HCT116 (cell line): ENCODE measurements at regions not wholly inside any gene's neighbourhood (a gene's known extent, or its start where the extent isn't known, plus 50 kb on each side); places are given as distances from the start of the nearest gene placed in this dataset.

ENCODE experiments used
- ATAC-seq: fragments of 200-7000 bp; cut with Tn5 transposase; 2 replicates; pipeline ENCODE4 v1.9.1; 2020; ENCODE audit warnings: mild to moderate bottlenecking, moderate library complexity
- BruUV-seq: library from RNA; stranded (reverse); fragments of 400-500 nt; replicated peaks from 2 replicates; lab custom pipeline; 2021; lab: Mats Ljungman, UMichigan
- CTCF ChIA-PET: fragments of 300-600 bp; sonication (Branson Sonifier 250); formaldehyde crosslinking; loops from one replicate; lab custom pipeline; 2021; ENCODE audit warnings: antibody characterized with exemption; lab: Charles Lee
- POLR2A ChIA-PET: fragments of 300-600, 350-600 bp; sonication (Branson Sonifier 250); formaldehyde crosslinking; loops from one replicate; lab custom pipeline; 2021; ENCODE audit warnings: antibody characterized with exemption; lab: Charles Lee
- RAD21 ChIA-PET, 2 experiments: fragments of 300-600 bp; sonication (Branson Sonifier 250); formaldehyde crosslinking; loops; one replicate each; lab custom pipeline; 2023; ENCODE audit warnings: low total read pairs in 2 of 2; ENCODE audit not compliant: uncharacterized antibody in 2 of 2, unreplicated experiment in 2 of 2, low non-redundant PET in 1 of 2; lab: Charles Lee
- DNase-seq: peaks from one replicate; pipeline ENCODE4 v3.0.0-alpha.2; 2010; ENCODE audit warnings: low read depth, low spot score
- H2AFZ ChIP-seq: fragments of 200-600 bp; shearing (Covaris generic), sonication (generic); 2 replicates; pipeline ENCODE4 v1.6.1; 2017; ENCODE audit warnings: low read depth, mixed run types, mixed read lengths, antibody characterized with exemption, low read length; ENCODE audit not compliant: poor library complexity, severe bottlenecking
- H3K27ac ChIP-seq: 2 replicates; pipeline ENCODE4 v1.5.1; 2012; ENCODE audit warnings: low read depth, low read length
- H3K27me3 ChIP-seq: fragments of 200-600 bp; sonication (generic); 2 replicates; pipeline ENCODE4 v1.6.1; 2016; ENCODE audit warnings: mixed run types, low read length, mixed read lengths; ENCODE audit not compliant: insufficient read depth
- H3K36me3 ChIP-seq, 2 experiments: fragments of 200-500 bp in 1 of 2; fragments of 200-600 bp in 1 of 2; sonication (Bioruptor generic) in 1 of 2; sonication (generic) in 1 of 2; 2 replicates each; pipeline versions ENCODE4 v1.5.1 to v1.6.1; 2014 to 2016; ENCODE audit warnings: low read length in 2 of 2, inconsistent platforms in 1 of 2, mixed read lengths in 1 of 2, mixed run types in 1 of 2; ENCODE audit not compliant: insufficient read depth in 2 of 2, control insufficient read depth in 1 of 2
- H3K4me1 ChIP-seq, 2 experiments: fragments of 200-600 bp in 1 of 2; sonication (generic) in 1 of 2; 2 replicates each; pipeline versions ENCODE4 v1.5.1 to v1.6.1; 2012 to 2017; ENCODE audit warnings: low read length in 2 of 2, inconsistent platforms in 1 of 2, mild to moderate bottlenecking in 1 of 2, mixed read lengths in 1 of 2, mixed run types in 1 of 2, moderate library complexity in 1 of 2; ENCODE audit not compliant: insufficient read depth in 2 of 2, control insufficient read depth in 1 of 2
- H3K4me2 ChIP-seq: fragments of 200-600 bp; sonication (generic); 2 replicates; pipeline ENCODE4 v1.6.1; 2017; ENCODE audit warnings: mixed run types, low read length, mixed read lengths
- H3K4me3 ChIP-seq, 2 experiments: fragments of 200-600 bp in 1 of 2; sonication (generic) in 1 of 2; replicated peaks in 1 of 2; 2 replicates each; pipeline ENCODE4 v1.5.1; 2011 to 2016; ENCODE audit warnings: low read length in 2 of 2, control low read depth in 1 of 2, low read depth in 1 of 2, mild to moderate bottlenecking in 1 of 2, mixed read lengths in 1 of 2, mixed run types in 1 of 2
- H3K79me2 ChIP-seq: fragments of 200-600 bp; sonication (generic); 2 replicates; pipeline ENCODE4 v1.6.1; 2017; ENCODE audit warnings: mild to moderate bottlenecking, mixed run types, low read length, moderate library complexity, mixed read lengths; ENCODE audit not compliant: insufficient read depth
- H3K9ac ChIP-seq: fragments of 200-600 bp; sonication (generic); 2 replicates; pipeline ENCODE4 v1.6.1; 2016; ENCODE audit warnings: low read length, mixed read lengths
- H3K9me2 ChIP-seq: fragments of 200-600 bp; sonication (generic), shearing (Covaris generic); 2 replicates; pipeline ENCODE4 v1.6.1; 2017; ENCODE audit warnings: mixed run types, mild to moderate bottlenecking, moderate library complexity; ENCODE audit not compliant: insufficient read depth
- H3K9me3 ChIP-seq, 2 experiments: fragments of 200-500 bp in 1 of 2; fragments of 200-600 bp in 1 of 2; sonication (Bioruptor generic) in 1 of 2; sonication (generic) in 1 of 2; 2 replicates each; pipeline ENCODE4 v1.6.1; 2014 to 2017; ENCODE audit warnings: low read length in 2 of 2, mixed read lengths in 2 of 2, inconsistent platforms in 1 of 2, low read depth in 1 of 2, mild to moderate bottlenecking in 1 of 2, mixed run types in 1 of 2, moderate library complexity in 1 of 2; ENCODE audit not compliant: control insufficient read depth in 1 of 2, insufficient read depth in 1 of 2
- H4K20me1 ChIP-seq: fragments of 200-600 bp; sonication (generic), shearing (Covaris generic); 2 replicates; pipeline ENCODE4 v1.6.1; 2017; ENCODE audit warnings: mixed run types, mild to moderate bottlenecking, moderate library complexity; ENCODE audit not compliant: insufficient read depth
- CBX3 ChIP-seq: IDR thresholded peaks from 2 replicates; pipeline ENCODE4 v1.6.1; 2012; ENCODE audit warnings: low read depth
- EZH2 ChIP-seq: fragments of 200-600 bp; sonication (generic); IDR thresholded peaks from 2 replicates; pipeline ENCODE4 v1.6.1; 2017; ENCODE audit warnings: antibody characterized with exemption, mixed run types
- EZH2phosphoT487 ChIP-seq: fragments of 200-600 bp; IDR thresholded peaks from 2 replicates; pipeline ENCODE4 v1.6.1; 2018; ENCODE audit warnings: antibody characterized with exemption, borderline replicate concordance
- JUND ChIP-seq: IDR thresholded peaks from 2 replicates; pipeline ENCODE4 v1.6.1; 2012
- POLR2AphosphoS5 ChIP-seq: IDR thresholded peaks from 2 replicates; pipeline ENCODE4 v1.6.1; 2011; ENCODE audit warnings: mild to moderate bottlenecking, low read depth, low read length, moderate library complexity
- SP1 ChIP-seq: IDR thresholded peaks from 2 replicates; pipeline ENCODE4 v1.6.1; 2012; ENCODE audit warnings: low read depth
- SRF ChIP-seq: IDR thresholded peaks from 2 replicates; pipeline ENCODE4 v1.6.1; 2012; ENCODE audit warnings: low read depth
- YY1 ChIP-seq: IDR thresholded peaks from 2 replicates; pipeline ENCODE4 v1.6.1; 2011; ENCODE audit warnings: low read length, low read depth, moderate library complexity, mild to moderate bottlenecking; ENCODE audit not compliant: insufficient replicate concordance; ENCODE audit errors: extremely low read depth
- intact Hi-C: fragments of 100-400 bp; cut with micrococcal nuclease; formaldehyde crosslinking; loops from 2 replicates; pipeline ENCODE4 v1.10.0; 2022
- TF ChIP-seq, protein P1 (sequence below): IDR thresholded peaks from 2 replicates; pipeline ENCODE4 v1.6.1; 2012
- TF ChIP-seq, protein P2 (sequence below): IDR thresholded peaks from 2 replicates; pipeline ENCODE4 v1.6.1; 2011; ENCODE audit warnings: mild to moderate bottlenecking, low read length, moderate library complexity; ENCODE audit not compliant: insufficient replicate concordance; ENCODE audit errors: extremely low read depth
- TF ChIP-seq, protein P3 (sequence below): IDR thresholded peaks from 2 replicates; pipeline ENCODE4 v1.6.1; 2012; ENCODE audit warnings: low read depth

DNA sequence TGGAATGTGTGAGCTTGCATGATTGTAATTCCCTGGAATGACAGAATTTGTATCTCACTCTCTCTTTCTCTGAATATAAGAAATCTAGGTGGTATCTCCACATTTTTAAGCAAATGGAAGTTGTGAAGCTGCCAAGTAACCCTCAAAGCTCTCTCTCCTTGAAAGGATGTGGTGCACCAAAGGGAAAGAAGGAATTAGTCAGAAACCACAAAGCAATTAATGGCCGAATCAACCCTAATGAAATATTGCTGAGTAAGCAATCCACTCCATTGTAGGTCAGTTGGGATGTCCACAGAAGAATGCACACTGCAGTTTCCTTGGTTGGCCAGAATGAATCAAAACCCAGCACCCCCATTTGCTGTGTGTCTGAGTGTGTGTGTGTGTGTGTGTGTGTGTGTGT lies 153.5 kb downstream of the KCNA5 start:
- POLR2A ChIA-PET, result interaction anchor here (1.1 kb wide), 1 partner anchor 16 kb away, joined by 3 read pairs; no protein-coding TSS in a partner anchor
- CTCF ChIA-PET, result no interaction called here
- intact Hi-C loops, result no loop called here
- Histone ChIP-seq H3K9me2 (no peaks in the 10 kb centered on the region), H3K27ac (no peak overlapping the region), H3K4me2 (no peak overlapping the region), H3K9ac (no peak overlapping the region), H3K4me1 (0 out of 4 replicates have a peak, but pooled peaks cover 0 to 4% of the 10 kb centered on the region in 2 experiments), H2AFZ (no peak overlapping the region), H3K27me3 (no peaks in the 10 kb centered on the region), H3K79me2 (no peaks in the 10 kb centered on the region), H4K20me1 (no peaks in the 10 kb centered on the region), H3K9me3 (no peaks in the 10 kb centered on the region), H3K4me3 (no peak overlapping the region), H3K36me3 (no peaks in the 10 kb centered on the region)
- TF ChIP-seq POLR2AphosphoS5 (no peak), EZH2phosphoT487 (no peak), EZH2 (no peak), CBX3 (no peak)
- TF ChIP-seq, protein P1, sequence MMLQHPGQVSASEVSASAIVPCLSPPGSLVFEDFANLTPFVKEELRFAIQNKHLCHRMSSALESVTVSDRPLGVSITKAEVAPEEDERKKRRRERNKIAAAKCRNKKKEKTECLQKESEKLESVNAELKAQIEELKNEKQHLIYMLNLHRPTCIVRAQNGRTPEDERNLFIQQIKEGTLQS, result no peak
- ATAC-seq, result no peak
- BruUV-seq, result no TSS peak
- RAD21 ChIA-PET, result no interaction called here
- no peak for DNase-seq

DNA sequence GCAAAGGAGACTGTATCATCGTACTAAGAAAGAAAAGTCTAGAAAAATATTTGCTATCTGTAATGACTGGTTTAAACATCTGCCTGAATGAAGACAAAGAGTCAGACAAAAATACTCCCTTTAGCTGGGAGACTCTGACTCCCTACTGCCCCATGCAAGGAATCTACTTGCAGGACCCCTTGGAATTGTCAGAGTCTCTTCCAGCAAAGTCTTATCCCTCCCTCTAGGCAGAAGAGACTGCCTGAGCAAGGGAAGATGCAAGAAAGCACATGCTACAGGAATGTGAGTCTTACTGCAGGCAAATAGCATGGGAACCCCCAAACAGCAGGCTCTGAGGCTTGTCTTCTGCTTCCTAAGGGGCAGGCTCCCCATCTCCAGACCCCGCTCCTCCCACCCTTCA lies 154.0 kb downstream of the KCNA5 start:
- Histone ChIP-seq H3K27me3 (no peaks in the 10 kb centered on the region), H3K36me3 (no peaks in the 10 kb centered on the region), H3K79me2 (no peaks in the 10 kb centered on the region), H4K20me1 (no peaks in the 10 kb centered on the region), H3K9me3 (no peaks in the 10 kb centered on the region), H3K4me2 (no peak overlapping the region), H3K9ac (no peak overlapping the region), H3K9me2 (no peaks in the 10 kb centered on the region), H3K4me3 (no peak overlapping the region), H2AFZ (no peak overlapping the region), H3K27ac (no peak overlapping the region), H3K4me1 (0 out of 4 replicates have a peak, but pooled peaks cover 0 to 4% of the 10 kb centered on the region in 2 experiments)
- ChIA-PET CTCF (no interaction called here), POLR2A (interaction anchor here (1.1 kb wide), 1 partner anchor 16 kb away, joined by 3 read pairs; no protein-coding TSS in a partner anchor), RAD21 (no interaction called here)
- DNase-seq, result no peak
- no TSS peak for BruUV-seq
- TF ChIP-seq, protein P2, sequence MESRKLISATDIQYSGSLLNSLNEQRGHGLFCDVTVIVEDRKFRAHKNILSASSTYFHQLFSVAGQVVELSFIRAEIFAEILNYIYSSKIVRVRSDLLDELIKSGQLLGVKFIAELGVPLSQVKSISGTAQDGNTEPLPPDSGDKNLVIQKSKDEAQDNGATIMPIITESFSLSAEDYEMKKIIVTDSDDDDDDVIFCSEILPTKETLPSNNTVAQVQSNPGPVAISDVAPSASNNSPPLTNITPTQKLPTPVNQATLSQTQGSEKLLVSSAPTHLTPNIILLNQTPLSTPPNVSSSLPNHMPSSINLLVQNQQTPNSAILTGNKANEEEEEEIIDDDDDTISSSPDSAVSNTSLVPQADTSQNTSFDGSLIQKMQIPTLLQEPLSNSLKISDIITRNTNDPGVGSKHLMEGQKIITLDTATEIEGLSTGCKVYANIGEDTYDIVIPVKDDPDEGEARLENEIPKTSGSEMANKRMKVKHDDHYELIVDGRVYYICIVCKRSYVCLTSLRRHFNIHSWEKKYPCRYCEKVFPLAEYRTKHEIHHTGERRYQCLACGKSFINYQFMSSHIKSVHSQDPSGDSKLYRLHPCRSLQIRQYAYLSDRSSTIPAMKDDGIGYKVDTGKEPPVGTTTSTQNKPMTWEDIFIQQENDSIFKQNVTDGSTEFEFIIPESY, result no peak
- TF ChIP-seq JUND (no peak), SRF (no peak), SP1 (no peak), YY1 (no peak)
- TF ChIP-seq, protein P3, sequence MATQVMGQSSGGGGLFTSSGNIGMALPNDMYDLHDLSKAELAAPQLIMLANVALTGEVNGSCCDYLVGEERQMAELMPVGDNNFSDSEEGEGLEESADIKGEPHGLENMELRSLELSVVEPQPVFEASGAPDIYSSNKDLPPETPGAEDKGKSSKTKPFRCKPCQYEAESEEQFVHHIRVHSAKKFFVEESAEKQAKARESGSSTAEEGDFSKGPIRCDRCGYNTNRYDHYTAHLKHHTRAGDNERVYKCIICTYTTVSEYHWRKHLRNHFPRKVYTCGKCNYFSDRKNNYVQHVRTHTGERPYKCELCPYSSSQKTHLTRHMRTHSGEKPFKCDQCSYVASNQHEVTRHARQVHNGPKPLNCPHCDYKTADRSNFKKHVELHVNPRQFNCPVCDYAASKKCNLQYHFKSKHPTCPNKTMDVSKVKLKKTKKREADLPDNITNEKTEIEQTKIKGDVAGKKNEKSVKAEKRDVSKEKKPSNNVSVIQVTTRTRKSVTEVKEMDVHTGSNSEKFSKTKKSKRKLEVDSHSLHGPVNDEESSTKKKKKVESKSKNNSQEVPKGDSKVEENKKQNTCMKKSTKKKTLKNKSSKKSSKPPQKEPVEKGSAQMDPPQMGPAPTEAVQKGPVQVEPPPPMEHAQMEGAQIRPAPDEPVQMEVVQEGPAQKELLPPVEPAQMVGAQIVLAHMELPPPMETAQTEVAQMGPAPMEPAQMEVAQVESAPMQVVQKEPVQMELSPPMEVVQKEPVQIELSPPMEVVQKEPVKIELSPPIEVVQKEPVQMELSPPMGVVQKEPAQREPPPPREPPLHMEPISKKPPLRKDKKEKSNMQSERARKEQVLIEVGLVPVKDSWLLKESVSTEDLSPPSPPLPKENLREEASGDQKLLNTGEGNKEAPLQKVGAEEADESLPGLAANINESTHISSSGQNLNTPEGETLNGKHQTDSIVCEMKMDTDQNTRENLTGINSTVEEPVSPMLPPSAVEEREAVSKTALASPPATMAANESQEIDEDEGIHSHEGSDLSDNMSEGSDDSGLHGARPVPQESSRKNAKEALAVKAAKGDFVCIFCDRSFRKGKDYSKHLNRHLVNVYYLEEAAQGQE, result no peak
- intact Hi-C loops, result no loop called here
- no peak for ATAC-seq
